ENCODE measurements at regions not wholly inside any gene's neighbourhood (a gene's known extent, or its start where the extent isn't known, plus 50 kb on each side); places are given as distances from the start of the nearest gene placed in this dataset.
"Not testable (repeated sequence)": the region's sequence is repeated elsewhere in the genome, so short reads cannot be mapped to it uniquely, and the experiment has no call there.

DNA sequence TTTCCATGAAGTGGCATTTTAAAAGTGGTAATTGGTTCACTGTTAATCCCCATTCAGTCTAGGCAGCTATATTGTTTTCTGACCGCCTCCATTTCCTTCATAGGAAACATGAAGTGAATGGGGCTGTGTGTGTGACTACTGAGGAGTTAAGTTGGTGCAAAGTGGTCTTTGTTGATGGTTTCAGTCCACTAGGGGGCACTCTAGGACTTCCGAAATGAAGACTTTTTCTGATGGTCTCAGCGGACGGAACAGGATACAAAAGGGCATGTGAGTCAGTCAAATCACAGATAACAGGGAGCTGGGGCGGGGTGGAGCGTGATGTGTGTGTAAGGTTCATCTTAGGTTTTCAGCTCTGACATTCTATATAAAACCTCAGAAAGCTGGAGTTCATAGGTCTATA, 240.1 kb upstream of the OR4E1 start:
- H3K4me1 Mint-ChIP-seq: peaks cover 52% of the 10 kb centered on the region
- H3K4me3 Mint-ChIP-seq: peak overlapping the region; percentile 46
- DNase-seq (peak; percentile 83), ATAC-seq (peak; percentile 89)
- no peaks in the 10 kb centered on the region for H3K27me3 Mint-ChIP-seq
- POLR2A ChIA-PET: interaction anchor here (0.6 to 1.1 kb wide), 4 partner anchors 17 to 922 kb away, joined by 3 read pairs; no protein-coding TSS in a partner anchor
- intact Hi-C loops (cut with DNase I, micrococcal nuclease): loop anchor here (1.0 to 10.0 kb wide), 6 partner anchors 19 to 941 kb away; no protein-coding TSS in a partner anchor
- peak overlapping the region; percentile 77 for H3K27ac Mint-ChIP-seq
- CTCF ChIA-PET: interaction anchor here (0.6 to 5.8 kb wide), 37 partner anchors 8 to 945 kb away, joined by 3 to 43 read pairs (median 4); no protein-coding TSS in a partner anchor
- no peaks in the 10 kb centered on the region for H3K9me3 Mint-ChIP-seq (ENCODE audit: low read depth)
- no peaks in the 10 kb centered on the region for H3K36me3 Mint-ChIP-seq (ENCODE audit: low read depth)

DNA sequence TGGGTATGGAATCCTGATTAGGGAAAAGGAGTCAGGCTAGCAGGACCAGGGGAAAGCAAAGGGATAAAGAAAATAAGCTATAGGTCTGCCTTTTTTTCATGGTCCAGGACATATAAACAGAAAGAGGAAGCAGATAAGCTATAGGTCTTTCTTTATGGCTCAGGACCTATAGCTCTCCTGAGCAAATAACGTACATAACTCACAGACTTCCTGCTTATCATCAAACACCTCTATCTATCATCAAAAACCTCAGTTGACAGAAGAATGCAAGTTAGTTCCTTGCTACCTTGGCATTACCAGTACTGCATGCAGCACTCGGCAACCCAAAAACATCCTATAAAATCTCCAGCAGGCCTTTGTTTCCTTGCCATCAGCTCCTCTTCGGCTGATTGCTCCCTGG, 238.7 kb upstream of the OR4E1 start:
- ATAC-seq: no peak
- H3K4me1 Mint-ChIP-seq: peaks cover 41% of the 10 kb centered on the region
- no peaks in the 10 kb centered on the region for H3K9me3 Mint-ChIP-seq (ENCODE audit: low read depth)
- peak overlapping the region; percentile 41 for H3K4me3 Mint-ChIP-seq
- no peaks in the 10 kb centered on the region for H3K27me3 Mint-ChIP-seq
- DNase-seq: no peak
- no peaks in the 10 kb centered on the region for H3K36me3 Mint-ChIP-seq (ENCODE audit: low read depth)
- H3K27ac Mint-ChIP-seq: peak overlapping the region; percentile 78
- CTCF ChIA-PET: interaction anchor here (0.7 to 5.8 kb wide), 19 partner anchors 10 to 942 kb away, joined by 3 to 43 read pairs (median 4); no protein-coding TSS in a partner anchor
- intact Hi-C loops (cut with DNase I, micrococcal nuclease): loop anchor here (2.0 to 10.0 kb wide), 5 partner anchors 18 to 942 kb away; no protein-coding TSS in a partner anchor
- POLR2A ChIA-PET: no interaction called here

DNA sequence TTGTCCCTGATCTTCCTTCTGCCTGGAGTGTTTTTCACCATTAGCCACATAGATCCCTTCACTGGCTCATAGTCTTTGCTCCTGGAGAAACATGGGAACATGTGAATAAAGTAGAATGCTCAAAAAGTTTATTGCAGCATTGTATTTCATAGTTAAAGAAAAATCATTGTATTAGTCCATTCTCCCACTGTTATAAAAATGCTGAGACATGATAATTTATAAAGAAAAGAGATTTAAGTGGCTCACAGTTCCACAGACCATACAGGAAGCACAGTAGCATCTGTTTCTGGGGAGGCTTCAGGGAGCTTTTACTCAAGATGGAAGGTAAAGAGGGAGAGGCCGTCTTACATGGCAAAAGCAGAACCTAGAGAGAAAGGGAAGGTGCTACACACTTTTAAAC, 238.3 kb upstream of the OR4E1 start:
- H3K27me3 Mint-ChIP-seq: no peaks in the 10 kb centered on the region
- DNase-seq (no peak), ATAC-seq (no peak)
- no peaks in the 10 kb centered on the region for H3K36me3 Mint-ChIP-seq (ENCODE audit: low read depth)
- no peak overlapping the region for H3K4me3 Mint-ChIP-seq
- peak overlapping the region; percentile 78 for H3K27ac Mint-ChIP-seq
- intact Hi-C loops (cut with DNase I, micrococcal nuclease): loop anchor here (2.0 to 10.0 kb wide), 5 partner anchors 17 to 943 kb away; no protein-coding TSS in a partner anchor
- no peaks in the 10 kb centered on the region for H3K9me3 Mint-ChIP-seq (ENCODE audit: low read depth)
- ChIA-PET POLR2A (no interaction called here), CTCF (interaction anchor here (0.7 to 5.8 kb wide), 17 partner anchors 9 to 942 kb away, joined by 3 to 43 read pairs (median 5); no protein-coding TSS in a partner anchor)
- peaks cover 37% of the 10 kb centered on the region for H3K4me1 Mint-ChIP-seq

DNA sequence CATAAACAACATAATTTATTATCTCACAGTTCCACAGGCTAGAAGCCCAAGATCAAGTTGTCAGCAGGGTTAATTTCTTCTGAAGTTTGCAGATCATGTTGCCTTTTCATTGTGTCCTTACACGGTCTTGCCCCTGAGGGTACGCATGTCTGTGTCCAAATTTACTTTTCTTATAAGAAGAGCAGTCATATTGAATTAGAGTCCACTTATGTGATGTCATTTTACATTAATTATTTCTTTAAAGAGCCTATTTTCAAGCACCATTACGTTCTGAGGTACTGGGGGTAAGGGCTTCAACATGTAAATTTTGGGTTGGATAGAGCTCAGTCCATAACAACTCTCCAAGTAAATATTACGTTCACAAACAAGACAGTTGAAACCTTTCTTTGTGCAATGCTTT, 236.6 kb upstream of the OR4E1 start:
- H3K4me1 Mint-ChIP-seq: peaks cover 22% of the 10 kb centered on the region
- H3K4me3 Mint-ChIP-seq: no peak overlapping the region
- CTCF ChIA-PET: interaction anchor here (0.9 to 5.8 kb wide), 3 partner anchors 13 to 68 kb away, joined by 3 to 43 read pairs (median 5); no protein-coding TSS in a partner anchor
- no peak overlapping the region for H3K27ac Mint-ChIP-seq
- intact Hi-C loops (cut with DNase I, micrococcal nuclease): loop anchor here in 1 of 2 experiments (10.0 kb wide), 4 partner anchors 195 to 945 kb away; no protein-coding TSS in a partner anchor
- POLR2A ChIA-PET: no interaction called here
- no peak for ATAC-seq
- H3K9me3 Mint-ChIP-seq (ENCODE audit: low read depth): no peaks in the 10 kb centered on the region
- no peaks in the 10 kb centered on the region for H3K36me3 Mint-ChIP-seq (ENCODE audit: low read depth)
- no peak for DNase-seq
- no peaks in the 10 kb centered on the region for H3K27me3 Mint-ChIP-seq

DNA sequence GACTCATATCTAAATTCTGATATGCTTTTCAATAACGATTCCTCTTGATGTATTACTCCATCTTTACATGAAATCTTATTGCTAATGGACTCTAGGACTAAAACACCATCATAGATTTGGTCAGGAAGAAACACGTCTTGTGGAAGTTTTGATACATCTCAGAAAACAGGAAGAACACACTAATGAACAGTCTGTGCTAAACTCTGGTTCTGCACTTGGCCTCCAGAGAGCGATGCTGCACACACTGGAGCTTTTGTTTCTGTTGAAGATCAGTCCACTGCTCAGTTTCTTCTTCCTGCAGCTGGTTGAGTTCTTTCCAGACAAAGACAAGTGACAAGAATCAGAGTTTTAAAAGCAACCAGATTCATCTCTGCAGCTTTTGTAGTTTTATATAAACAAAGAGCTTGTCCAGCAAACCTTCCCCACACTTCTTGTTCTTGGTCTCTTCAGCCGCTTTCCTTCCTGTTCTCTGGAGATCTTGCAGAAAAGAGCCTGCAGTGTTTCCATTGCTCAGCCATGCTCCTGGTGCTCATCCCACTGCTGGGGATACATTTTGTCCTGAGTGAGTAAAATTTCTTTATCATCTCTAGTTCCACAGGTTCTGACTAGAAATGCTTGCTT, 229.1 kb upstream of the OR4E1 start:
- ChIA-PET POLR2A (interaction anchor here (0.8 kb wide), 1 partner anchor 631 kb away, joined by 4 read pairs; no protein-coding TSS in a partner anchor), CTCF (interaction anchor here (0.9 to 1.0 kb wide), 3 partner anchors 10 to 44 kb away, joined by 3 to 4 read pairs (median 3); no protein-coding TSS in a partner anchor)
- DNase-seq (peak; percentile 68), ATAC-seq (peak; percentile 95)
- H3K36me3 Mint-ChIP-seq (ENCODE audit: low read depth): no peaks in the 10 kb centered on the region
- H3K27me3 Mint-ChIP-seq: no peaks in the 10 kb centered on the region
- H3K4me3 Mint-ChIP-seq: peak overlapping the region; percentile 73
- peak overlapping the region; percentile 72 for H3K27ac Mint-ChIP-seq
- intact Hi-C loops (cut with DNase I, micrococcal nuclease): no loop called here
- H3K9me3 Mint-ChIP-seq (ENCODE audit: low read depth): peaks cover 8% of the 10 kb centered on the region
- H3K4me1 Mint-ChIP-seq: peaks cover 18% of the 10 kb centered on the region

DNA sequence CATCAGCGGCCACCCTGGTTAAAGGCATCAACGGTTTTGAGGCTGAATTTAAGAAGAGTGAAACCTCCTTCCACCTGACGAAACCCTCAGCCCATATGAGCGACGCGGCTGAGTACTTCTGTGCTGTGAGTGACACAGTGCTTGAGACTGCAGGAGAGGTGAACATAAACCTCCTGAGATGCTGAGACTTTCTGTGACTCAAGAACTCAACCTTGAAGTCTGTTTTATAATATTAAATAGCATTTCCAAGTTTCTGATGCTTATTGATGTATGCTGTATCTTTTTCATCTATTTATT, 221.2 kb upstream of the OR4E1 start:
- Mint-ChIP-seq H3K4me1 (peaks cover 11% of the 10 kb centered on the region), H3K4me3 (peak overlapping the region; percentile 65), H3K27ac (peak overlapping the region; percentile 85)
- ATAC-seq (peak; percentile 69), DNase-seq (peak; percentile 34)
- H3K36me3 Mint-ChIP-seq (ENCODE audit: low read depth); POLR2A ChIA-PET; H3K27me3 Mint-ChIP-seq; H3K9me3 Mint-ChIP-seq (ENCODE audit: low read depth): not testable (repeated sequence)
- intact Hi-C loops (cut with DNase I, micrococcal nuclease): loop anchor here in 1 of 2 experiments (2.0 kb wide), 2 partner anchors 18 to 26 kb away; no protein-coding TSS in a partner anchor
- CTCF ChIA-PET: interaction anchor here (0.5 to 2.1 kb wide), 6 partner anchors 11 to 675 kb away, joined by 3 to 5 read pairs (median 4); no protein-coding TSS in a partner anchor

DNA sequence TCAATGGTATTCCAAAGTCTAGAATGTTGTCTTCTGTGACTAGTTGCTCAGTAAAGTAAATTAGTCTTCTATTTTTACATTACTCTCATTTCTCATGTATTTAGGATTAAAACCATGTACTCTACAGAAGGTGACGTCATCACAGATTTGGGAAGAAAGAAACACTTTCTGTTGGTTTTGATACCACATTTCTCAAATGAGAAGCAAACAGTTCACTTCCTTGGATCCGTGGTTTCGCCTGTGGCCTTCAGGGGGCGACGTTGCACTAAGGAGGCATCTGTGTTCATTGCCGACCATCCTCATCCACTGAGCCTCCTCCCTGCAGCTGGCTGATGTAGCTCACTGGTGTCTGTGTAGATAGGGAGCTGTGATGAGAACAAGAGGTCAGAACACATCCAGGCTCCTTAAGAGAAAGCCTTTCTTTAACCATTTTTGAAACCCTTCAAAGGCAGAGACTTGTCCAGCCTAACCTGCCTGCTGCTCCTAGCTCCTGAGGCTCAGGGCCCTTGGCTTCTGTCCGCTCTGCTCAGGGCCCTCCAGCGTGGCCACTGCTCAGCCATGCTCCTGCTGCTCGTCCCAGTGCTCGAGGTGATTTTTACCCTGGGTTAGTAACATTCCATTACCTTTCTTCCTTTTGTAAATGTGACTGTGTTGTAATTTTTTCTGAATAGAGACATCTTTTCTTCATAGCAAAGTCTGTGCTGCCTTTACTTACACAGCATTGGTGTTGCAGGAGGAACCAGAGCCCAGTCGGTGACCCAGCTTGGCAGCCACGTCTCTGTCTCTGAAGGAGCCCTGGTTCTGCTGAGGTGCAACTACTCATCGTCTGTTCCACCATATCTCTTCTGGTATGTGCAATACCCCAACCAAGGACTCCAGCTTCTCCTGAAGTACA, 220.6 kb upstream of the OR4E1 start:
- Mint-ChIP-seq H3K4me3 (peak overlapping the region; percentile 65), H3K36me3 (ENCODE audit: low read depth) (no peaks in the 10 kb centered on the region), H3K27me3 (no peaks in the 10 kb centered on the region), H3K9me3 (ENCODE audit: low read depth) (no peaks in the 10 kb centered on the region), H3K4me1 (peaks cover 11% of the 10 kb centered on the region), H3K27ac (peak overlapping the region; percentile 85)
- intact Hi-C loops (cut with DNase I, micrococcal nuclease): loop anchor here in 1 of 2 experiments (2.0 kb wide), 2 partner anchors 19 to 25 kb away; no protein-coding TSS in a partner anchor
- CTCF ChIA-PET: interaction anchor here (0.5 to 2.1 kb wide), 11 partner anchors 12 to 676 kb away, joined by 3 to 5 read pairs (median 3); no protein-coding TSS in a partner anchor
- peak; percentile 87 for ATAC-seq
- POLR2A ChIA-PET: no interaction called here
- peak; percentile 77 for DNase-seq

DNA sequence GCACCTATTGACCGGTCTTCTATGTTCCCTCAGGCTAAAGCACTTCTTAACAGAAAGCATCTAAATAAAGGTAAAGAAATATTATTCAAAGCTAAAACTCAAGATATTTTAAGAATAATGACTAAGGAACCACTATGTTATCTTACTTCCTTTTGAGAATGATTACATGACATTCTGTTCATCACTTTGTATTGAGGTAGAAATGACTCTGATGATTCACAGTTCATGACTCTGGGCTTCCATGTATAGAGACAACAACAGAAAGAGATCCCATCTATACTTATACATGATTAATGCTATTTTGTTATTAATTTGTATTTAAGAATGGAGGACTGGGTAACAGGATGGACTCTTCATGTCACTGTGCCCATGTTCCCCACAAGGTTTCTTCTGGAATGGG, 218.3 kb upstream of the OR4E1 start:
- no peak overlapping the region for H3K27ac Mint-ChIP-seq
- H3K9me3 Mint-ChIP-seq (ENCODE audit: low read depth): no peaks in the 10 kb centered on the region
- DNase-seq (no peak), ATAC-seq (peak; percentile 40)
- no peaks in the 10 kb centered on the region for H3K27me3 Mint-ChIP-seq
- ChIA-PET CTCF (interaction anchor here (1.2 to 1.4 kb wide), 2 partner anchors 26 to 86 kb away, joined by 3 to 5 read pairs; no protein-coding TSS in a partner anchor), POLR2A (no interaction called here)
- no peak overlapping the region for H3K4me3 Mint-ChIP-seq
- intact Hi-C loops (cut with DNase I, micrococcal nuclease): no loop called here
- peaks cover 24% of the 10 kb centered on the region for H3K4me1 Mint-ChIP-seq
- no peaks in the 10 kb centered on the region for H3K36me3 Mint-ChIP-seq (ENCODE audit: low read depth)

DNA sequence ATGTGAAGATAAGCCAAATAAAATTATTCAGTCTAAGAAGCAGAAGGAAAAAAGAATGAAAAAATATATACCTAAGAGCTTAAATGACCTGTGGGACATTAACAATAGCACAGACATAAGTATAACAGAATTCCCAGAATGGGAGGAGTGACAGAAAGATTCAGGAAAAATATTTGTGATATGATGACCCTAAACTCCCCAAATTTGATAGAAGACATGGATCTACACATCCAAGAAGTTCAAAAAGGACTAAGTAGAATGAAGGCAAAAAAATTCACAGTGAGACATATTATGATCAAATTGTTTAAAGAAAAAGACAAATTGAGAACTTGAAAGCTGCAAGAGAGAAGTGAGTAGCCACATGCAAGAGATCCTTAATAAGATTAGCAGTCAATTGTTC, 211.4 kb upstream of the OR4E1 start:
- ChIA-PET CTCF (no interaction called here), POLR2A (no interaction called here)
- peaks cover 6% of the 10 kb centered on the region for H3K36me3 Mint-ChIP-seq (ENCODE audit: low read depth)
- H3K9me3 Mint-ChIP-seq (ENCODE audit: low read depth): peaks cover 4% of the 10 kb centered on the region
- intact Hi-C loops (cut with DNase I, micrococcal nuclease): loop anchor here in 1 of 2 experiments (2.0 kb wide), 1 partner anchor 14 kb away; no protein-coding TSS in a partner anchor
- H3K27ac Mint-ChIP-seq: no peak overlapping the region
- no peak overlapping the region for H3K4me3 Mint-ChIP-seq
- ATAC-seq (no peak), DNase-seq (no peak)
- peaks cover 19% of the 10 kb centered on the region for H3K4me1 Mint-ChIP-seq
- H3K27me3 Mint-ChIP-seq: no peaks in the 10 kb centered on the region

DNA sequence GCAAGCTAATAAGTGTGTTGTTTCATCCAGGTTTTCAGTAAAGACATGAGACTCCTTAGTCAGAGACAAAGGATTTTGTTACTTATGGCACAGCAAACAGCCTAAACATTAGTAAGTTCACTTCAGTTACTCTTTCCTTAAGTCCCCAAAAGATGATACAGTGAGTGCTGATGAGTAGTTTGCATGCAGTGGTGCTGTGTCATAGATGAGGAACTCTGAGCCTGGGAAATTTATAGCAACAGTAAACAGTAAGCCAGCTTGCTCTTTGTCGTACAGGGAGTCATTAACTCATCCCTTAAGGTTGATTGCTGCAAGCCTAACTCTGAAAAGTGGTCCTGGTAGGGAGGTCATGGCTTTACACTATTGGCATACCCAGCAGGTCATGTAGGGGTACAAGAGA, 208.6 kb upstream of the OR4E1 start:
- POLR2A ChIA-PET: no interaction called here
- intact Hi-C loops (cut with DNase I, micrococcal nuclease): no loop called here
- no peak for DNase-seq
- CTCF ChIA-PET: interaction anchor here (1.1 kb wide), 1 partner anchor 12 kb away, joined by 3 read pairs; no protein-coding TSS in a partner anchor
- Mint-ChIP-seq H3K27ac (no peak overlapping the region), H3K4me1 (peaks cover 9% of the 10 kb centered on the region), H3K4me3 (no peak overlapping the region), H3K27me3 (no peaks in the 10 kb centered on the region), H3K36me3 (ENCODE audit: low read depth) (peaks cover 6% of the 10 kb centered on the region), H3K9me3 (ENCODE audit: low read depth) (peaks cover 4% of the 10 kb centered on the region)
- no peak for ATAC-seq

DNA sequence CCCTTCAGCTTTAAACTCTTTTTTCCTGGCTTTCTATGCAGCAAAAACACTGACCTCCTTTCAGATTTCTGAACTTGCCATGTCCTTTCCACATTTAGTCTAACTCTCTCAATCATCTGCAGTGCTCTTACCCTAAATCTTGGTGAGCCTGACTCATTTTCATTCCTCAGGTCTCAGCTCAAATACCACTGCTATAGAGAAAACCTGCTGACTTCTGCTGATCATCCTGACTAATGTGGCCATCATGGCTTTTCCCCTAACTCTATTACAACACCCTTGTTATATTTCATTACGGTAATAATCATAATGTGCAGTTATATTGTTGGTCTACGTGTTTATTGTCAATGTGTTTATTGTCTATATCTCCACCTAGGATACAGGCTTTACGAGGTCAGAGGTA, 207.3 kb upstream of the OR4E1 start:
- ChIA-PET POLR2A (no interaction called here), CTCF (interaction anchor here (0.7 to 1.1 kb wide), 4 partner anchors 12 to 689 kb away, joined by 3 to 4 read pairs (median 3); no protein-coding TSS in a partner anchor)
- Mint-ChIP-seq H3K4me3 (no peak overlapping the region), H3K36me3 (ENCODE audit: low read depth) (peaks cover 6% of the 10 kb centered on the region), H3K9me3 (ENCODE audit: low read depth) (peaks cover 4% of the 10 kb centered on the region), H3K27me3 (no peaks in the 10 kb centered on the region), H3K27ac (no peak overlapping the region), H3K4me1 (peaks cover 10% of the 10 kb centered on the region)
- ATAC-seq (peak; percentile 53), DNase-seq (no peak)
- intact Hi-C loops (cut with DNase I, micrococcal nuclease): no loop called here

Data from activated CD4-positive, alpha-beta T cell treated with anti-CD3 and anti-CD28 coated beads for 36 hours (primary cell).